ENCODE measurements at regions not wholly inside any gene's neighbourhood (a gene's known extent, or its start where the extent isn't known, plus 50 kb on each side); places are given as distances from the start of the nearest gene placed in this dataset.

DNA sequence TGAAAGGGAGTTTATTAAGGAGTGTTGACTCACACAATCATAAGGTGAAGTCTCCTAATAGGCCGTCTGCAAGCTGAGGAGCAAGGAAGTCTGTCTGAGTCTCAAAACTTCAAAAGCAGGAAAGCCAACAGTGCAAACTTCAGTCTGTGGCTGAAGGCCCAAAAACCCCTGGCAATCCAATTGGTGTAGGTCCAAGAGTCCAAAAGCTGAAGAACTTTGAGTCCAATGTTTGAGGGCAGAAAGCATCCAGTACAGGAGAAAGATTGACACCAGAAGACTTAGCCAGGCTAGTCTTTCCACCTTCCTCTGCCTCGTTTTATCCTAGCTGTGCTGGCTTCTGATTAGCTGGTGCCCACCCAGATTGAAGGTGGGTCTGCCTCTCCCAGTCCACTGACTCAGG lies 535.2 kb downstream of the ARAP2 start:
- TF ChIP-seq POLR2A (IDR thresholded peaks at IDR 0.05; ENCODE audit: low read depth, low read length) (no peak), POLR2AphosphoS5 (IDR thresholded peaks at IDR 0.05; ENCODE audit: low read depth, low read length) (no peak)
